ENCODE measurements at regions not wholly inside any gene's neighbourhood (a gene's known extent, or its start where the extent isn't known, plus 50 kb on each side); places are given as distances from the start of the nearest gene placed in this dataset.

DNA sequence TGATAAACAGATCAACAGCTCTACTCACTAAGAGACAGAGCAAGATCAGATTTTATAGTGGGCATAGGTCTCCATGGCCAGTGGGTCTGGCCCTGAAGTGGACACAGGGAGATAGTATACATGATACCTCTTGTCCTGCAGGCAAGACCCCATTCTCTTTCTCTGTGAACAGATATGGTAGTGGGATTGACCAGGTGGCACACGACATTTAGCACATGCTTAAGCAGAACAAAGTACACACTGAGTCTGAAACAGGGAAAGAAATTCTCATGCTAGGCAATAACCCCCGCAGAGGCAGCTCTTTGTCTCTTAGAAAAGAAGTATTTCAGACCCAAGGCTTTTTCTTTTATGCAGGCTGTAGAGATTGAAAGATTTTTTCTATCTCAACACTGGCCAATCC, 1331.2 kb downstream of the FSCB start:
- TF ChIP-seq KDM2A (CRISPR knock-in tag; IDR thresholded peaks at IDR 0.05; ENCODE audit: borderline replicate concordance, low read depth) (no peak), ZMAT3 (CRISPR knock-in tag; conservative IDR thresholded peaks at IDR 0.05) (no peak)
